GM12875 (cell line): ENCODE measurements at regions not wholly inside any gene's neighbourhood (a gene's known extent, or its start where the extent isn't known, plus 50 kb on each side); places are given as distances from the start of the nearest gene placed in this dataset.

ENCODE experiments used
- H3K4me3 ChIP-seq: one replicate; pipeline ENCODE4 v1.5.1; 2011; ENCODE audit warnings: low read depth, low read length, control low read depth
- CTCF ChIP-seq: IDR thresholded peaks from 2 replicates; pipeline ENCODE4 v1.5.1; 2011; ENCODE audit warnings: low read depth, mild to moderate bottlenecking, control low read depth, inconsistent platforms, low read length, moderate library complexity, borderline replicate concordance; ENCODE audit not compliant: insufficient read depth

- no peak overlapping the region for H3K4me3 ChIP-seq
- TF ChIP-seq CTCF = no peak
Observed at GRCh38 chr3:68129065-68129464, 474.7 kb upstream of the SUCLG2 start.

GRCh38 chr3:68123231-68123630 lies 468.8 kb upstream of the SUCLG2 start:
- no peak for TF ChIP-seq CTCF
- H3K4me3 ChIP-seq = no peak overlapping the region

- H3K4me3 ChIP-seq = no peak overlapping the region
Observed at GRCh38 chr3:68121287-68121686, 466.9 kb upstream of the SUCLG2 start.

GRCh38 chr3:68116580-68116979 lies 462.2 kb upstream of the SUCLG2 start:
- H3K4me3 ChIP-seq = no peak overlapping the region
- TF ChIP-seq CTCF = no peak

More at GRCh38 chr3:68121287-68121686, 466.9 kb upstream of the SUCLG2 start:
- TF ChIP-seq CTCF = no peak

GRCh38 chr3:68103811-68104210 lies 449.4 kb upstream of the SUCLG2 start:
- H3K4me3 ChIP-seq = no peak overlapping the region
- no peak for TF ChIP-seq CTCF

- H3K4me3 ChIP-seq = no peak overlapping the region
- TF ChIP-seq CTCF = no peak
Observed at GRCh38 chr3:68090571-68090970, 436.2 kb upstream of the SUCLG2 start.

GRCh38 chr3:68089572-68090011 lies 435.2 kb upstream of the SUCLG2 start:
- no peak for TF ChIP-seq CTCF
- H3K4me3 ChIP-seq = no peak overlapping the region
